ENCODE measurements at regions not wholly inside any gene's neighbourhood (a gene's known extent, or its start where the extent isn't known, plus 50 kb on each side); places are given as distances from the start of the nearest gene placed in this dataset.

DNA sequence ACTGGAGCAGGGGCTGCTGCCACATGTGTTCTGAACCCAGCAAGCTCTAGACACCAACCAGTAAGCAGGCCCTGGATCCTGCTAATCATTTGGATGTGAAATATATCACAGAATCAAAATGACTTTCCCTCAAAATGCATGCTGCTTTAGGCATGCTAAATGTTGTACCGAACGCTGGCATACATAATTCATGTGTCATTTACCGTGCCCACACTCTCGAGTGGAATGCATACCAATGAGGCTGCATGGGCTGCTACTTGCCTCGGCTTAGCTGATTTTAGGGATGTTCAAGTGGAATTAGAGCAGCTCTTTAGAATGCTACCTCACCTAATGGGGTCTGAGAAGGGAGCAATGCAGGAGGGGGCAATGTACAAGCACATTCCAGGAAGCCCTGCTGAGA lies 509.6 kb upstream of the RAB6C start:
- Mint-ChIP-seq H3K9me3 (peaks cover 2% of the 10 kb centered on the region), H3K27ac (no peak overlapping the region), H3K36me3 (ENCODE audit: low read depth) (no peaks in the 10 kb centered on the region), H3K27me3 (ENCODE audit: low read depth) (peaks cover 6% of the 10 kb centered on the region), H3K4me1 (no peaks in the 10 kb centered on the region), H3K4me3 (no peak overlapping the region)
- TF ChIP-seq, protein P1, sequence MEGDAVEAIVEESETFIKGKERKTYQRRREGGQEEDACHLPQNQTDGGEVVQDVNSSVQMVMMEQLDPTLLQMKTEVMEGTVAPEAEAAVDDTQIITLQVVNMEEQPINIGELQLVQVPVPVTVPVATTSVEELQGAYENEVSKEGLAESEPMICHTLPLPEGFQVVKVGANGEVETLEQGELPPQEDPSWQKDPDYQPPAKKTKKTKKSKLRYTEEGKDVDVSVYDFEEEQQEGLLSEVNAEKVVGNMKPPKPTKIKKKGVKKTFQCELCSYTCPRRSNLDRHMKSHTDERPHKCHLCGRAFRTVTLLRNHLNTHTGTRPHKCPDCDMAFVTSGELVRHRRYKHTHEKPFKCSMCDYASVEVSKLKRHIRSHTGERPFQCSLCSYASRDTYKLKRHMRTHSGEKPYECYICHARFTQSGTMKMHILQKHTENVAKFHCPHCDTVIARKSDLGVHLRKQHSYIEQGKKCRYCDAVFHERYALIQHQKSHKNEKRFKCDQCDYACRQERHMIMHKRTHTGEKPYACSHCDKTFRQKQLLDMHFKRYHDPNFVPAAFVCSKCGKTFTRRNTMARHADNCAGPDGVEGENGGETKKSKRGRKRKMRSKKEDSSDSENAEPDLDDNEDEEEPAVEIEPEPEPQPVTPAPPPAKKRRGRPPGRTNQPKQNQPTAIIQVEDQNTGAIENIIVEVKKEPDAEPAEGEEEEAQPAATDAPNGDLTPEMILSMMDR (IDR thresholded peaks at IDR 0.05; ENCODE audit: unreplicated experiment in 3 of 3), result no peak

DNA sequence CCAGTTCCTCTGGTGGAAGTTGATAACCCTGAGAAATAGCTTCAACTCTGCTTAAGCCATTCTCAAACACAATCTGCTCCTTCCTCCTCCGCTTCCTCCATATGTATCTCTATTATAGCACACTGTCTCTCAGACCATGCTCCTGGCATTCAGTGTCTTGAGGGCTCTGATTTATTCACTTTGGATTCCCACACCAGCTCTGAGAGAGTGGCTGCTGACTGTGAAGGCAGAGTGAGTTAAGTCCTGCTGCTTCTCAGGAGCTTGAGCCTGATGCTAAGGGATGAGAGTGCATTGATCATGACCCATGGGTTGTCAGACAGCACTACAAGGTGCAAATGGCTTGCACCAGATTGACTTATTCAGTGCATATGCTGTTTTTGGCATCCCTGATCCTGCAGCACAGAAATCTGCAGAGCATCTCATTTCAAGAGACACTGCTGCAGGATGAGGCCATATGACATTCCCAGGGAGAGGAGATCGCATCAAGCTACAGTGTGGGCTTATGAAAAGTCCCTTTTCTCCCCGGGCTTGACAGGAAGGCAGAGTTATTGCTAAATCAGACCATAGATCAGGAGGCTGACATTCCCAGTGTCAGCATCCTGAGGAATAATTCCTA lies 500.5 kb upstream of the RAB6C start:
- TF ChIP-seq, protein P1 (IDR thresholded peaks at IDR 0.05; ENCODE audit: unreplicated experiment in 3 of 3), result no peak
- H3K36me3 Mint-ChIP-seq (ENCODE audit: low read depth), result no peaks in the 10 kb centered on the region
- H3K27ac Mint-ChIP-seq, result no peak overlapping the region
- no peaks in the 10 kb centered on the region for H3K4me1 Mint-ChIP-seq
- no peak overlapping the region for H3K4me3 Mint-ChIP-seq
- H3K9me3 Mint-ChIP-seq, result peaks cover 7% of the 10 kb centered on the region
- H3K27me3 Mint-ChIP-seq (ENCODE audit: low read depth), result no peaks in the 10 kb centered on the region

DNA sequence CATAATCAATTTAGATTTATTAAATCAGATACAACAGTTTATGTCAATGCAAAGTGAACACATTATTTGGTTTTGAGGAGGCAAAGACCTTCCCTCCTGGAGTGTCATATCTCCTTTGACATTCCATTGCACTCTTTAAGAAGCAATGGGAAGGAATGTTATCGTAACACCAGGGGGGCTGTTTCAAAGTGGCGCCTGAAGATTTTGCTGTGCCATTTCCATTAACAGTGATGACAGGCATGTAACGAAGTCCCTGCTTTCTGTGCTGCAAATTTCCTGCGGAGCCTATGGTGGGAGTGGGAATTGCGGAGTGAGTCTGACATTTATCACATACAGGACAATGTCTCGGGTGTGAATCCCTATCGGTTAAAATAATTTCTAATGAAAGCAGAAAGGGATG lies 499.6 kb upstream of the RAB6C start:
- no peak overlapping the region for H3K27ac Mint-ChIP-seq
- H3K4me3 Mint-ChIP-seq, result no peak overlapping the region
- H3K9me3 Mint-ChIP-seq, result peaks cover 5% of the 10 kb centered on the region
- TF ChIP-seq, protein P1 (IDR thresholded peaks at IDR 0.05; ENCODE audit: unreplicated experiment in 3 of 3), result no peak
- no peaks in the 10 kb centered on the region for H3K36me3 Mint-ChIP-seq (ENCODE audit: low read depth)
- no peaks in the 10 kb centered on the region for H3K4me1 Mint-ChIP-seq
- H3K27me3 Mint-ChIP-seq (ENCODE audit: low read depth), result no peaks in the 10 kb centered on the region

DNA sequence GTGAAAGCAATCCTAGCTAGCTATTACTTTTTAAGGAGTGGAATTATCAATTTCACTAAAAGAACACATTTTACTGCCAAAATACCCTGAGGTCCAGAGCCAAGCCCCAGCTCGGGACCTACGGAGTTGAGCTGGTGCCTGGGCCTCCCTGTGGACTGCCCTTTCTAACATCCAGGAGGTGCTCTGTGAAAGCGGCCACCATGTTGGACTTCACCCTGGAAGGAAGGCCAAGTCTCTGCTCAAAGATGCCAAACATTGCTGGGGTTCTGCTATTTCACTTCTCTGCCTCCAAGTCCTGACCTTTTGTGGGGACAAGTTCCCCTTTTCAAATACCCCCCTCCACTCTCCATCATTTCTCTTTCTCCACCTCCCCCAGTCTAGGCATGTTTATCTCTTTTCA lies 498.7 kb upstream of the RAB6C start:
- no peaks in the 10 kb centered on the region for H3K4me1 Mint-ChIP-seq
- no peaks in the 10 kb centered on the region for H3K27me3 Mint-ChIP-seq (ENCODE audit: low read depth)
- H3K9me3 Mint-ChIP-seq, result no peaks in the 10 kb centered on the region
- TF ChIP-seq, protein P1 (IDR thresholded peaks at IDR 0.05; ENCODE audit: unreplicated experiment in 3 of 3), result no peak
- no peak overlapping the region for H3K4me3 Mint-ChIP-seq
- H3K36me3 Mint-ChIP-seq (ENCODE audit: low read depth), result no peaks in the 10 kb centered on the region
- no peak overlapping the region for H3K27ac Mint-ChIP-seq

- TF ChIP-seq, protein P1 (IDR thresholded peaks at IDR 0.05; ENCODE audit: unreplicated experiment in 3 of 3), result no peak
- Mint-ChIP-seq H3K9me3 (no peaks in the 10 kb centered on the region), H3K4me3 (no peak overlapping the region), H3K36me3 (ENCODE audit: low read depth) (no peaks in the 10 kb centered on the region), H3K27me3 (ENCODE audit: low read depth) (no peaks in the 10 kb centered on the region), H3K4me1 (no peaks in the 10 kb centered on the region), H3K27ac (no peak overlapping the region)
Observed at GRCh38 chr2:129481306-129482219, 497.9 kb upstream of the RAB6C start.

Data from nephron (organoid).